Colonic mucosa (tissue), 4 donors: ENCODE measurements at regions not wholly inside any gene's neighbourhood (a gene's known extent, or its start where the extent isn't known, plus 50 kb on each side); places are given as distances from the start of the nearest gene placed in this dataset.

ENCODE experiments used
- DNase-seq: peaks from one replicate; pipeline ENCODE4 v3.0.0-alpha.2; 2020
- H3K27ac ChIP-seq: fragments of 200-600 bp; one replicate; pipeline ENCODE4 v1.8.0; 2021
- H3K27me3 ChIP-seq: fragments of 200-600 bp; one replicate; pipeline ENCODE4 v1.8.0; 2021
- H3K36me3 ChIP-seq: fragments of 200-600 bp; one replicate; pipeline ENCODE4 v1.8.0; 2021
- H3K4me1 ChIP-seq: fragments of 200-600 bp; one replicate; pipeline ENCODE4 v1.8.0; 2021; ENCODE audit warnings: mild to moderate bottlenecking
- H3K4me3 ChIP-seq: fragments of 200-600 bp; one replicate; pipeline ENCODE4 v1.8.0; 2021
- H3K9ac ChIP-seq, 2 donors: one replicate each; pipeline ENCODE4 v1.7.0; 2013; ENCODE audit warnings: control low read depth in 2 of 2, low read depth in 2 of 2, low read length in 2 of 2
- H3K9me3 ChIP-seq: fragments of 200-600 bp; one replicate; pipeline ENCODE4 v1.8.0; 2021
- CTCF ChIP-seq: fragments of 200-600 bp; IDR thresholded peaks from one replicate; pipeline ENCODE4 v1.8.0; 2022; ENCODE audit warnings: antibody characterized with exemption, mild to moderate bottlenecking
- intact Hi-C: fragments of 100-400 bp; cut with DNase I; formaldehyde crosslinking; loops from one replicate; pipeline ENCODE4 v1.14.1; 2022
- donor health status: healthy.
- donor health status: DM: no; HTN: no; CAD: no.
- donor health status: DM: no; HTN: no; CAD: no.

GRCh38 chr5:31064215-31064614 is 129.3 kb upstream of the CDH6 start:
- no peak for TF ChIP-seq CTCF
- intact Hi-C loops = no loop called here
- no peaks in the 10 kb centered on the region for H3K9me3 ChIP-seq
- no peak for DNase-seq
- no peaks in the 10 kb centered on the region for H3K27me3 ChIP-seq
- H3K27ac ChIP-seq = no peak overlapping the region
- H3K4me1 ChIP-seq = no peaks in the 10 kb centered on the region
- no peak overlapping the region for H3K9ac ChIP-seq
- H3K36me3 ChIP-seq = no peaks in the 10 kb centered on the region
- no peak overlapping the region for H3K4me3 ChIP-seq

GRCh38 chr5:31062902-31063580 is 130.4 kb upstream of the CDH6 start:
- H3K4me3 ChIP-seq = no peak overlapping the region
- no peaks in the 10 kb centered on the region for H3K36me3 ChIP-seq
- TF ChIP-seq CTCF = no peak
- H3K4me1 ChIP-seq = no peaks in the 10 kb centered on the region
- no peak overlapping the region for H3K27ac ChIP-seq
- no peak overlapping the region for H3K9ac ChIP-seq
- no peak for DNase-seq
- intact Hi-C loops = no loop called here
- H3K9me3 ChIP-seq = no peaks in the 10 kb centered on the region
- no peaks in the 10 kb centered on the region for H3K27me3 ChIP-seq

GRCh38 chr5:31059889-31060288 is 133.6 kb upstream of the CDH6 start:
- H3K4me3 ChIP-seq = no peak overlapping the region
- DNase-seq = no peak

GRCh38 chr5:31054453-31054852 is 139.0 kb upstream of the CDH6 start:
- no peaks in the 10 kb centered on the region for H3K27me3 ChIP-seq
- no peak for TF ChIP-seq CTCF
- H3K9ac ChIP-seq = no peak overlapping the region
- H3K9me3 ChIP-seq = no peaks in the 10 kb centered on the region
- DNase-seq = no peak
- no peak overlapping the region for H3K27ac ChIP-seq
- H3K36me3 ChIP-seq = no peaks in the 10 kb centered on the region
- intact Hi-C loops = no loop called here
- H3K4me3 ChIP-seq = no peak overlapping the region
- H3K4me1 ChIP-seq = no peaks in the 10 kb centered on the region

More at GRCh38 chr5:31059889-31060288, 133.6 kb upstream of the CDH6 start:
- Histone ChIP-seq H3K27me3 (no peaks in the 10 kb centered on the region), H3K36me3 (no peaks in the 10 kb centered on the region), H3K4me1 (no peaks in the 10 kb centered on the region), H3K27ac (no peak overlapping the region), H3K9ac (no peak overlapping the region), H3K9me3 (no peaks in the 10 kb centered on the region)
- intact Hi-C loops = no loop called here
- no peak for TF ChIP-seq CTCF

GRCh38 chr5:31052937-31053658 is 140.4 kb upstream of the CDH6 start:
- H3K27ac ChIP-seq = no peak overlapping the region
- intact Hi-C loops = no loop called here
- H3K9me3 ChIP-seq = no peaks in the 10 kb centered on the region
- H3K27me3 ChIP-seq = no peaks in the 10 kb centered on the region
- no peaks in the 10 kb centered on the region for H3K36me3 ChIP-seq
- no peak for TF ChIP-seq CTCF
- DNase-seq = no peak
- no peaks in the 10 kb centered on the region for H3K4me1 ChIP-seq
- H3K9ac ChIP-seq = no peak overlapping the region
- no peak overlapping the region for H3K4me3 ChIP-seq
